ENCODE measurements at regions not wholly inside any gene's neighbourhood (a gene's known extent, or its start where the extent isn't known, plus 50 kb on each side); places are given as distances from the start of the nearest gene placed in this dataset.
"Not testable (repeated sequence)": the region's sequence is repeated elsewhere in the genome, so short reads cannot be mapped to it uniquely, and the experiment has no call there.

- no peak for DNase-seq
Observed at GRCh38 chr5:162638849-162639248, 571.3 kb downstream of the GABRG2 start.

- DNase-seq, result no peak
Observed at GRCh38 chr5:162641142-162641813, 573.7 kb downstream of the GABRG2 start.

GRCh38 chr5:162654661-162655405 is 587.3 kb downstream of the GABRG2 start:
- DNase-seq, result no peak

- DNase-seq, result no peak
Observed at GRCh38 chr5:162657076-162657475, 589.5 kb downstream of the GABRG2 start.

- DNase-seq, result no peak
Observed at GRCh38 chr5:162664846-162665245, 597.3 kb downstream of the GABRG2 start.

GRCh38 chr5:162668926-162669325 is 601.4 kb downstream of the GABRG2 start:
- no peak for DNase-seq

GRCh38 chr5:162672061-162672460 is 604.5 kb downstream of the GABRG2 start:
- no peak for DNase-seq

GRCh38 chr5:162683284-162683683 is 615.7 kb downstream of the GABRG2 start:
- DNase-seq, result no peak

GRCh38 chr5:162684145-162684544 is 616.6 kb downstream of the GABRG2 start:
- DNase-seq, result no peak

- no peak for DNase-seq
Observed at GRCh38 chr5:162685302-162685701, 617.7 kb downstream of the GABRG2 start.

- not testable (repeated sequence) for DNase-seq
Observed at GRCh38 chr5:162696272-162696671, 628.7 kb downstream of the GABRG2 start.

- DNase-seq, result no peak
Observed at GRCh38 chr5:162699361-162699760, 631.8 kb downstream of the GABRG2 start.

- DNase-seq, result no peak
Observed at GRCh38 chr5:162703914-162704313, 636.3 kb downstream of the GABRG2 start.

- no peak for DNase-seq
Observed at GRCh38 chr5:162711244-162711643, 643.7 kb downstream of the GABRG2 start.

GRCh38 chr5:162719720-162720119 is 652.1 kb downstream of the GABRG2 start:
- DNase-seq, result no peak

- DNase-seq, result no peak
Observed at GRCh38 chr5:162721125-162721524, 653.6 kb downstream of the GABRG2 start.

GRCh38 chr5:162752612-162753011 is 684.8 kb upstream of the CCNG1 start:
- DNase-seq, result no peak

GRCh38 chr5:162762119-162762518 is 675.3 kb upstream of the CCNG1 start:
- DNase-seq, result no peak

- no peak for DNase-seq
Observed at GRCh38 chr5:162769019-162769418, 668.4 kb upstream of the CCNG1 start.

- no peak for DNase-seq
Observed at GRCh38 chr5:162785673-162786072, 651.7 kb upstream of the CCNG1 start.

- DNase-seq, result no peak
Observed at GRCh38 chr5:162786234-162786633, 651.2 kb upstream of the CCNG1 start.

- no peak for DNase-seq
Observed at GRCh38 chr5:162796507-162796906, 640.9 kb upstream of the CCNG1 start.

- no peak for DNase-seq
Observed at GRCh38 chr5:162800301-162800700, 637.1 kb upstream of the CCNG1 start.

- DNase-seq, result no peak
Observed at GRCh38 chr5:162801235-162801634, 636.2 kb upstream of the CCNG1 start.

- DNase-seq, result no peak
Observed at GRCh38 chr5:162806195-162806594, 631.2 kb upstream of the CCNG1 start.

All from NCI-H2029 treated with DMSO at 0.1 percent for 48 hours (cell line).